Endothelial cell of umbilical vein (primary cell): ENCODE measurements at regions not wholly inside any gene's neighbourhood (a gene's known extent, or its start where the extent isn't known, plus 50 kb on each side); places are given as distances from the start of the nearest gene placed in this dataset.

Source experiments
- EZH2 ChIP-seq: IDR thresholded peaks from 2 replicates; pipeline ENCODE4 v1.6.1; 2012; ENCODE audit warnings: borderline replicate concordance, low read depth, mild to moderate bottlenecking, moderate library complexity, low read length, inconsistent platforms; ENCODE audit not compliant: severe bottlenecking
- JUN ChIP-seq: IDR thresholded peaks from 2 replicates; pipeline ENCODE4 v1.6.1; 2011; ENCODE audit warnings: borderline replicate concordance, low read depth; ENCODE audit not compliant: insufficient read length, insufficient read depth
- MYC ChIP-seq: IDR thresholded peaks from one replicate; pipeline ENCODE4 v1.6.1; 2011; ENCODE audit warnings: mild to moderate bottlenecking, low read depth, low read length
- POLR2A ChIP-seq: IDR thresholded peaks from 2 replicates; pipeline ENCODE4 v1.6.1; 2012; ENCODE audit warnings: low read depth, mild to moderate bottlenecking, control low read depth, low read length
- POLR2AphosphoS5 ChIP-seq: IDR thresholded peaks from 2 replicates; pipeline ENCODE4 v1.6.1; 2012; ENCODE audit warnings: low read depth, mild to moderate bottlenecking, control low read depth, low read length, moderate library complexity; ENCODE audit not compliant: insufficient read depth
- TF ChIP-seq, protein P1 (sequence below), 2 donors: IDR thresholded peaks; 1 replicate in 1 of 2; 2 replicates in 1 of 2; pipeline ENCODE4 v1.5.1; 2011; ENCODE audit warnings: low read length in 2 of 2, mild to moderate bottlenecking in 2 of 2, moderate library complexity in 2 of 2, control low read depth in 1 of 2, inconsistent platforms in 1 of 2, low read depth in 1 of 2; ENCODE audit not compliant: insufficient read depth in 1 of 2; ENCODE audit errors: extremely low read depth in 1 of 2
- TF ChIP-seq, protein P2 (sequence below): IDR thresholded peaks from 2 replicates; pipeline ENCODE4 v1.6.1; 2011; ENCODE audit not compliant: insufficient read depth, insufficient read length

DNA sequence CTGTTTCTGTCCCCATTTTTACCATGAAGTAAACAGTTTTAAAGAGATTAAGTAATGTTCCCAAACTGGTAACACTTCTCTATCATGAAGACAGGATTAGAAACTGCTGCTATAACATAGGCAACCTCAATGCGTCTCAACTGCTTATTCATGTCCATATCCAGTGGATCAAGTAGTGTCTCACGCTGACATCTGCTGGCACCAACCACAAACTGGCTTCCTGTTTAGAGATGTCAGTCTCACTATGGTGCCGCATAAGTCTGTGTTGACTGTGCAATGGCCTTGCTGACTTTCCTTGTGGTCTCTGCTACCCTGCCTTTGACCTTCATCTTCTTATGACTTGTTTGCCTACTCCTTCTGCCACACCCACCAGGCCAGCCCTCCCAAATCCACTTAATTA lies 369.6 kb upstream of the DPP6 start:
- TF ChIP-seq POLR2AphosphoS5: no peak
- no peak for TF ChIP-seq MYC
- TF ChIP-seq, protein P1, sequence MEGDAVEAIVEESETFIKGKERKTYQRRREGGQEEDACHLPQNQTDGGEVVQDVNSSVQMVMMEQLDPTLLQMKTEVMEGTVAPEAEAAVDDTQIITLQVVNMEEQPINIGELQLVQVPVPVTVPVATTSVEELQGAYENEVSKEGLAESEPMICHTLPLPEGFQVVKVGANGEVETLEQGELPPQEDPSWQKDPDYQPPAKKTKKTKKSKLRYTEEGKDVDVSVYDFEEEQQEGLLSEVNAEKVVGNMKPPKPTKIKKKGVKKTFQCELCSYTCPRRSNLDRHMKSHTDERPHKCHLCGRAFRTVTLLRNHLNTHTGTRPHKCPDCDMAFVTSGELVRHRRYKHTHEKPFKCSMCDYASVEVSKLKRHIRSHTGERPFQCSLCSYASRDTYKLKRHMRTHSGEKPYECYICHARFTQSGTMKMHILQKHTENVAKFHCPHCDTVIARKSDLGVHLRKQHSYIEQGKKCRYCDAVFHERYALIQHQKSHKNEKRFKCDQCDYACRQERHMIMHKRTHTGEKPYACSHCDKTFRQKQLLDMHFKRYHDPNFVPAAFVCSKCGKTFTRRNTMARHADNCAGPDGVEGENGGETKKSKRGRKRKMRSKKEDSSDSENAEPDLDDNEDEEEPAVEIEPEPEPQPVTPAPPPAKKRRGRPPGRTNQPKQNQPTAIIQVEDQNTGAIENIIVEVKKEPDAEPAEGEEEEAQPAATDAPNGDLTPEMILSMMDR (IDR thresholded peaks at IDR 0.05; ENCODE audit: extremely low read depth in 1 of 2, insufficient read depth in 1 of 2, low read depth in 1 of 2, low read length in 2 of 2): no peak
- no peak for TF ChIP-seq JUN
- TF ChIP-seq POLR2A: no peak
- TF ChIP-seq, protein P2, sequence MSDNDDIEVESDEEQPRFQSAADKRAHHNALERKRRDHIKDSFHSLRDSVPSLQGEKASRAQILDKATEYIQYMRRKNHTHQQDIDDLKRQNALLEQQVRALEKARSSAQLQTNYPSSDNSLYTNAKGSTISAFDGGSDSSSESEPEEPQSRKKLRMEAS: no peak
- no peak for TF ChIP-seq EZH2
